GM23338 (cell line): ENCODE measurements at regions not wholly inside any gene's neighbourhood (a gene's known extent, or its start where the extent isn't known, plus 50 kb on each side); places are given as distances from the start of the nearest gene placed in this dataset.
A peak's percentile ranks its signal among the peaks of the same experiment; 100 is the strongest.

Experiments used
- ATAC-seq: fragments of 200-7000 bp; cut with Tn5 transposase; 3 replicates; pipeline ENCODE4 v1.9.1; 2020
- DNase-seq: peaks from one replicate; pipeline ENCODE4 v3.0.0-alpha.2; 2015; ENCODE audit warnings: low spot score
- H2AFZ ChIP-seq: fragments of 200-600 bp; sonication (generic); 2 replicates; pipeline ENCODE4 v1.8.0; 2016; ENCODE audit warnings: antibody characterized with exemption, mild to moderate bottlenecking, moderate library complexity
- H3F3A ChIP-seq: fragments of 200-600 bp; sonication (generic); replicated peaks from 2 replicates; pipeline ENCODE4 v1.8.0; 2017; ENCODE audit warnings: antibody characterized with exemption, mixed run types, low read depth
- H3K27ac ChIP-seq: fragments of 200-600 bp; sonication (generic); 2 replicates; pipeline ENCODE4 v1.6.1; 2016; ENCODE audit warnings: low read depth
- H3K27me3 ChIP-seq: fragments of 200-600 bp; sonication (generic); 2 replicates; pipeline ENCODE4 v1.8.0; 2016; ENCODE audit warnings: mild to moderate bottlenecking, mixed run types, moderate library complexity; ENCODE audit not compliant: insufficient read depth
- H3K36me3 ChIP-seq: fragments of 200-600 bp; sonication (generic); 2 replicates; pipeline ENCODE4 v1.8.0; 2016; ENCODE audit warnings: mild to moderate bottlenecking; ENCODE audit not compliant: insufficient read depth
- H3K4me1 ChIP-seq: fragments of 200-600 bp; sonication (generic); 2 replicates; pipeline ENCODE4 v1.8.0; 2016; ENCODE audit warnings: mild to moderate bottlenecking, moderate library complexity; ENCODE audit not compliant: insufficient read depth
- H3K4me2 ChIP-seq: fragments of 200-600 bp; sonication (generic); 2 replicates; pipeline ENCODE4 v1.7.1; 2017; ENCODE audit warnings: mixed run types
- H3K4me3 ChIP-seq: fragments of 200-600 bp; sonication (generic); 2 replicates; pipeline ENCODE4 v1.6.1; 2016; ENCODE audit warnings: mixed run types
- H3K79me2 ChIP-seq: fragments of 200-600 bp; sonication (generic); replicated peaks from 2 replicates; pipeline ENCODE4 v1.8.0; 2017; ENCODE audit warnings: mild to moderate bottlenecking; ENCODE audit not compliant: insufficient read depth
- H3K9me2 ChIP-seq: fragments of 200-600 bp; sonication (generic); 2 replicates; pipeline ENCODE4 v1.8.0; 2017; ENCODE audit not compliant: insufficient read depth
- H4K20me1 ChIP-seq: fragments of 200-600 bp; sonication (generic); replicated peaks from 2 replicates; pipeline ENCODE4 v1.8.0; 2017; ENCODE audit warnings: mild to moderate bottlenecking; ENCODE audit not compliant: insufficient read depth
- H3K27ac Mint-ChIP-seq: 2 replicates; pipeline ENCODE4 v1.8.0; 2020; ENCODE audit warnings: inconsistent platforms, mild to moderate bottlenecking, moderate library complexity, mixed read lengths
- H3K27me3 Mint-ChIP-seq: 3 replicates; pipeline ENCODE4 v1.8.0; 2022; ENCODE audit warnings: low read depth, mild to moderate bottlenecking, moderate library complexity, mixed read lengths, inconsistent platforms; ENCODE audit not compliant: insufficient read depth, poor library complexity
- H3K36me3 Mint-ChIP-seq: 3 replicates; pipeline ENCODE4 v1.8.0; 2021; ENCODE audit warnings: low read depth, mild to moderate bottlenecking, inconsistent platforms, moderate library complexity, mixed read lengths
- H3K4me1 Mint-ChIP-seq: 3 replicates; pipeline ENCODE4 v1.8.0; 2020; ENCODE audit warnings: mild to moderate bottlenecking, inconsistent platforms, mixed read lengths
- H3K4me3 Mint-ChIP-seq: 3 replicates; pipeline ENCODE4 v1.8.0; 2021; ENCODE audit warnings: moderate library complexity, mild to moderate bottlenecking, inconsistent platforms, mixed read lengths
- H3K9me3 Mint-ChIP-seq: 3 replicates; pipeline ENCODE4 v1.8.0; 2020; ENCODE audit warnings: moderate library complexity, mild to moderate bottlenecking, inconsistent platforms, mixed read lengths
- CREB1 ChIP-seq: fragments of 250-450 bp; sonication (Bioruptor Pico); IDR thresholded peaks from 2 replicates; pipeline ENCODE4 v1.5.0; 2020; ENCODE audit warnings: low read depth, mild to moderate bottlenecking, moderate library complexity
- CTCF ChIP-seq, 2 experiments: fragments of 200-600 bp in 1 of 2; sonication (generic) in 1 of 2; conservative IDR thresholded peaks; 2 replicates each; pipeline versions ENCODE4 v1.5.1 to v1.6.1; 2016 to 2017; ENCODE audit warnings: antibody characterized with exemption in 2 of 2, low read depth in 2 of 2, mild to moderate bottlenecking in 2 of 2, moderate library complexity in 1 of 2
- EZH2 ChIP-seq: fragments of 200-600 bp; sonication (generic); IDR thresholded peaks from one replicate; pipeline ENCODE4 v1.8.0; 2017; ENCODE audit warnings: antibody characterized with exemption, mild to moderate bottlenecking, low read depth; ENCODE audit not compliant: unreplicated experiment
- JUNB ChIP-seq: IDR thresholded peaks from one replicate; pipeline ENCODE4 v1.6.1; 2016; ENCODE audit warnings: antibody characterized with exemption; ENCODE audit not compliant: unreplicated experiment
- POLR2AphosphoS5 ChIP-seq: IDR thresholded peaks from 2 replicates; pipeline ENCODE4 v1.6.1; 2016; ENCODE audit warnings: antibody characterized with exemption, low read depth
- STAT1 ChIP-seq: IDR thresholded peaks from one replicate; pipeline ENCODE4 v1.6.1; 2016; ENCODE audit warnings: antibody characterized with exemption; ENCODE audit not compliant: unreplicated experiment
- TF ChIP-seq, protein P1 (sequence below): IDR thresholded peaks from 2 replicates; pipeline ENCODE4 v1.6.1; 2016; ENCODE audit warnings: antibody characterized with exemption
- TF ChIP-seq, protein P2 (sequence below): fragments of 250-450 bp; sonication (Bioruptor Pico); IDR thresholded peaks from 2 replicates; pipeline ENCODE4 v1.5.0; 2020; ENCODE audit warnings: mild to moderate bottlenecking, moderate library complexity

DNA sequence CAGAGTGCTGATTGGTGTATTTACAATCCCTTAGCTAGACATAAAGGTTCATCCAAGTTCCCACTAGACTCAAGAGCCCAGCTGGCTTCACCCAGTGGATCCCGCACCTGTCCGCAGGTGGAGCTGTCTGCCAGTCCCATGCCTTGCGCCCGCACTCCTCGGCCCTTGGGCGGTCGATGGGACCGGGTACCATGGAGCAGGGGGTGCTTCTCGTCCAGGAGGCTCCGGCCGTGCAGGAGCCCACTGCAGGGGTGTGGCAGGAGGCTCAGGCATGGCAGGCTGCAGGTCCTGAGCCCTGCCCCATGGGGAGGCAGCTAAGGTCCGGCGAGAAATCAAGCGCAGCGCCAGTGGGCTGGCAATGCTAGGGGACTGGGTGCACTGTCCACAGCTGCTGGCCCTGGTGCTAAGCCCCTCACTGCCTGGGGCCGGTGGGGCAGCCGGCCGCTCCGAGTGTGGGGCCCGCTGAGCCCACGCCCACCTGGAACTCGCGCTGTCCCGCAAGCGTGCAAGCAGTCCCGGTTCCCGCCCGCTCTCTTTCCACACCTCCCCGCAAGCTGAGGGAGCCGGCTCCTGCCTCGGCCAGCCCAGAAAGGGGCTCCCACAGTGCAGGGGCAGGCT is 1206.3 kb downstream of the OTOL1 start:
- H3K36me3 Mint-ChIP-seq, result peaks cover 11% of the 10 kb centered on the region
- H3K4me3 ChIP-seq, result no peak overlapping the region

DNA sequence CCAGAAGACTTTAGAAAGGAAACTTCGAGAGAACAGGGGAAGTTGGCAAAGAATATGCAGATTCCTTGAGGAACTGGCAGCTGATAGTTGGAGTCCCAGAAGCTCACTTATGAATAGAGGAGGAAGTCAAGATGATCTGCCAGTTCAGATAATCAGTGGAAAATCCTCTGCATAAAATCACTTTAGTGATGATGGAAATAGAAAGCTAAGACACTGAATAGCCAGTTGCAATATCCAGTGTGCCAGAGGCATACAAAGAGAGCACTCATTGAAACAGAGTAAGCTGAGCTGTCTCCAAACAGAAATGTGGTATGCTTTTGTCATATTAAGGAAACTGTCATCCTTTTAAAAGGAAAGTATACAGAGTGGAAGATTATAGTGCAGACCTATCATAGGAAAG is 1207.6 kb downstream of the OTOL1 start:
- no peaks in the 10 kb centered on the region for H3K9me2 ChIP-seq
- H4K20me1 ChIP-seq, result no peaks in the 10 kb centered on the region
- no peak overlapping the region for H3K27ac ChIP-seq
- no peak overlapping the region for H3K4me2 ChIP-seq
- H3K27me3 ChIP-seq, result no peaks in the 10 kb centered on the region
- ATAC-seq, result no peak
- Mint-ChIP-seq H3K4me3 (no peak overlapping the region), H3K4me1 (peaks cover 5% of the 10 kb centered on the region; the same call in 2 of the 3 replicates), H3K27ac (no peak overlapping the region), H3K27me3 (no peaks in the 10 kb centered on the region), H3K9me3 (peaks cover 14% of the 10 kb centered on the region), H3K36me3 (peaks cover 17% of the 10 kb centered on the region)
- no peaks in the 10 kb centered on the region for H3K4me1 ChIP-seq
- H2AFZ ChIP-seq, result no peak overlapping the region
- H3K79me2 ChIP-seq, result no peaks in the 10 kb centered on the region
- no peak for DNase-seq
- H3K36me3 ChIP-seq, result no peaks in the 10 kb centered on the region
- H3F3A ChIP-seq, result no peaks in the 10 kb centered on the region
- no peak overlapping the region for H3K4me3 ChIP-seq
- TF ChIP-seq EZH2 (no peak), CREB1 (CRISPR knock-in tag) (no peak), STAT1 (no peak), JUNB (no peak)
- TF ChIP-seq, protein P1, sequence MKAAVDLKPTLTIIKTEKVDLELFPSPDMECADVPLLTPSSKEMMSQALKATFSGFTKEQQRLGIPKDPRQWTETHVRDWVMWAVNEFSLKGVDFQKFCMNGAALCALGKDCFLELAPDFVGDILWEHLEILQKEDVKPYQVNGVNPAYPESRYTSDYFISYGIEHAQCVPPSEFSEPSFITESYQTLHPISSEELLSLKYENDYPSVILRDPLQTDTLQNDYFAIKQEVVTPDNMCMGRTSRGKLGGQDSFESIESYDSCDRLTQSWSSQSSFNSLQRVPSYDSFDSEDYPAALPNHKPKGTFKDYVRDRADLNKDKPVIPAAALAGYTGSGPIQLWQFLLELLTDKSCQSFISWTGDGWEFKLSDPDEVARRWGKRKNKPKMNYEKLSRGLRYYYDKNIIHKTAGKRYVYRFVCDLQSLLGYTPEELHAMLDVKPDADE, result no peak
- TF ChIP-seq, protein P2, sequence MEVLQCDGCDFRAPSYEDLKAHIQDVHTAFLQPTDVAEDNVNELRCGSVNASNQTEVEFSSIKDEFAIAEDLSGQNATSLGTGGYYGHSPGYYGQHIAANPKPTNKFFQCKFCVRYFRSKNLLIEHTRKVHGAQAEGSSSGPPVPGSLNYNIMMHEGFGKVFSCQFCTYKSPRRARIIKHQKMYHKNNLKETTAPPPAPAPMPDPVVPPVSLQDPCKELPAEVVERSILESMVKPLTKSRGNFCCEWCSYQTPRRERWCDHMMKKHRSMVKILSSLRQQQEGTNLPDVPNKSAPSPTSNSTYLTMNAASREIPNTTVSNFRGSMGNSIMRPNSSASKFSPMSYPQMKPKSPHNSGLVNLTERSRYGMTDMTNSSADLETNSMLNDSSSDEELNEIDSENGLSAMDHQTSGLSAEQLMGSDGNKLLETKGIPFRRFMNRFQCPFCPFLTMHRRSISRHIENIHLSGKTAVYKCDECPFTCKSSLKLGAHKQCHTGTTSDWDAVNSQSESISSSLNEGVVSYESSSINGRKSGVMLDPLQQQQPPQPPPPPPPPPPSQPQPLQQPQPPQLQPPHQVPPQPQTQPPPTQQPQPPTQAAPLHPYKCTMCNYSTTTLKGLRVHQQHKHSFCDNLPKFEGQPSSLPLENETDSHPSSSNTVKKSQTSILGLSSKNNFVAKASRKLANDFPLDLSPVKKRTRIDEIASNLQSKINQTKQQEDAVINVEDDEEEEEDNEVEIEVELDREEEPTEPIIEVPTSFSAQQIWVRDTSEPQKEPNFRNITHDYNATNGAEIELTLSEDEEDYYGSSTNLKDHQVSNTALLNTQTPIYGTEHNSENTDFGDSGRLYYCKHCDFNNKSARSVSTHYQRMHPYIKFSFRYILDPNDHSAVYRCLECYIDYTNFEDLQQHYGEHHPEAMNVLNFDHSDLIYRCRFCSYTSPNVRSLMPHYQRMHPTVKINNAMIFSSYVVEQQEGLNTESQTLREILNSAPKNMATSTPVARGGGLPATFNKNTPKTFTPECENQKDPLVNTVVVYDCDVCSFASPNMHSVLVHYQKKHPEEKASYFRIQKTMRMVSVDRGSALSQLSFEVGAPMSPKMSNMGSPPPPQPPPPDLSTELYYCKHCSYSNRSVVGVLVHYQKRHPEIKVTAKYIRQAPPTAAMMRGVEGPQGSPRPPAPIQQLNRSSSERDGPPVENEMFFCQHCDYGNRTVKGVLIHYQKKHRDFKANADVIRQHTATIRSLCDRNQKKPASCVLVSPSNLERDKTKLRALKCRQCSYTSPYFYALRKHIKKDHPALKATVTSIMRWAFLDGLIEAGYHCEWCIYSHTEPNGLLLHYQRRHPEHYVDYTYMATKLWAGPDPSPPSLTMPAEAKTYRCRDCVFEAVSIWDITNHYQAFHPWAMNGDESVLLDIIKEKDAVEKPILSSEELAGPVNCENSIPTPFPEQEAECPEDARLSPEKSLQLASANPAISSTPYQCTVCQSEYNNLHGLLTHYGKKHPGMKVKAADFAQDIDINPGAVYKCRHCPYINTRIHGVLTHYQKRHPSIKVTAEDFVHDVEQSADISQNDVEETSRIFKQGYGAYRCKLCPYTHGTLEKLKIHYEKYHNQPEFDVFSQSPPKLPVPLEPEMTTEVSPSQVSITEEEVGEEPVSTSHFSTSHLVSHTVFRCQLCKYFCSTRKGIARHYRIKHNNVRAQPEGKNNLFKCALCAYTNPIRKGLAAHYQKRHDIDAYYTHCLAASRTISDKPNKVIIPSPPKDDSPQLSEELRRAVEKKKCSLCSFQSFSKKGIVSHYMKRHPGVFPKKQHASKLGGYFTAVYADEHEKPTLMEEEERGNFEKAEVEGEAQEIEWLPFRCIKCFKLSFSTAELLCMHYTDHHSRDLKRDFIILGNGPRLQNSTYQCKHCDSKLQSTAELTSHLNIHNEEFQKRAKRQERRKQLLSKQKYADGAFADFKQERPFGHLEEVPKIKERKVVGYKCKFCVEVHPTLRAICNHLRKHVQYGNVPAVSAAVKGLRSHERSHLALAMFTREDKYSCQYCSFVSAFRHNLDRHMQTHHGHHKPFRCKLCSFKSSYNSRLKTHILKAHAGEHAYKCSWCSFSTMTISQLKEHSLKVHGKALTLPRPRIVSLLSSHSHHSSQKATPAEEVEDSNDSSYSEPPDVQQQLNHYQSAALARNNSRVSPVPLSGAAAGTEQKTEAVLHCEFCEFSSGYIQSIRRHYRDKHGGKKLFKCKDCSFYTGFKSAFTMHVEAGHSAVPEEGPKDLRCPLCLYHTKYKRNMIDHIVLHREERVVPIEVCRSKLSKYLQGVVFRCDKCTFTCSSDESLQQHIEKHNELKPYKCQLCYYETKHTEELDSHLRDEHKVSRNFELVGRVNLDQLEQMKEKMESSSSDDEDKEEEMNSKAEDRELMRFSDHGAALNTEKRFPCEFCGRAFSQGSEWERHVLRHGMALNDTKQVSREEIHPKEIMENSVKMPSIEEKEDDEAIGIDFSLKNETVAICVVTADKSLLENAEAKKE (CRISPR knock-in tag), result no peak

More for the DNA sequence above, 1206.3 kb downstream of the OTOL1 start:
- Histone ChIP-seq H4K20me1 (no peaks in the 10 kb centered on the region), H3K27ac (no peak overlapping the region), H3K4me2 (no peak overlapping the region), H3K36me3 (no peaks in the 10 kb centered on the region), H3F3A (no peaks in the 10 kb centered on the region), H3K4me1 (no peaks in the 10 kb centered on the region), H3K9me2 (no peaks in the 10 kb centered on the region), H3K79me2 (no peaks in the 10 kb centered on the region), H3K27me3 (no peaks in the 10 kb centered on the region), H2AFZ (no peak overlapping the region)
- no peaks in the 10 kb centered on the region for H3K27me3 Mint-ChIP-seq
- ATAC-seq, result no peak
- no peak overlapping the region for H3K4me3 Mint-ChIP-seq
- TF ChIP-seq CTCF (conservative IDR thresholded peaks at IDR 0.05; ENCODE audit: low read depth in 2 of 2) (peak in 1 of 2 experiments; percentile 18; a peak in 1 of 4 replicates), POLR2AphosphoS5 (no peak)
- H3K9me3 Mint-ChIP-seq, result peaks cover 9% of the 10 kb centered on the region; the same call in 2 of the 3 replicates
- peaks cover 5% of the 10 kb centered on the region; the same call in 2 of the 3 replicates for H3K4me1 Mint-ChIP-seq
- DNase-seq, result no peak
- H3K27ac Mint-ChIP-seq, result no peak overlapping the region
